ENCODE measurements at regions not wholly inside any gene's neighbourhood (a gene's known extent, or its start where the extent isn't known, plus 50 kb on each side); places are given as distances from the start of the nearest gene placed in this dataset.

- TF ChIP-seq, protein P1, sequence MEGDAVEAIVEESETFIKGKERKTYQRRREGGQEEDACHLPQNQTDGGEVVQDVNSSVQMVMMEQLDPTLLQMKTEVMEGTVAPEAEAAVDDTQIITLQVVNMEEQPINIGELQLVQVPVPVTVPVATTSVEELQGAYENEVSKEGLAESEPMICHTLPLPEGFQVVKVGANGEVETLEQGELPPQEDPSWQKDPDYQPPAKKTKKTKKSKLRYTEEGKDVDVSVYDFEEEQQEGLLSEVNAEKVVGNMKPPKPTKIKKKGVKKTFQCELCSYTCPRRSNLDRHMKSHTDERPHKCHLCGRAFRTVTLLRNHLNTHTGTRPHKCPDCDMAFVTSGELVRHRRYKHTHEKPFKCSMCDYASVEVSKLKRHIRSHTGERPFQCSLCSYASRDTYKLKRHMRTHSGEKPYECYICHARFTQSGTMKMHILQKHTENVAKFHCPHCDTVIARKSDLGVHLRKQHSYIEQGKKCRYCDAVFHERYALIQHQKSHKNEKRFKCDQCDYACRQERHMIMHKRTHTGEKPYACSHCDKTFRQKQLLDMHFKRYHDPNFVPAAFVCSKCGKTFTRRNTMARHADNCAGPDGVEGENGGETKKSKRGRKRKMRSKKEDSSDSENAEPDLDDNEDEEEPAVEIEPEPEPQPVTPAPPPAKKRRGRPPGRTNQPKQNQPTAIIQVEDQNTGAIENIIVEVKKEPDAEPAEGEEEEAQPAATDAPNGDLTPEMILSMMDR (IDR thresholded peaks at IDR 0.05): no peak
- TF ChIP-seq POLR2A (IDR thresholded peaks at IDR 0.05): no peak
- TF ChIP-seq POLR2AphosphoS5 (IDR thresholded peaks at IDR 0.05): no peak
- TF ChIP-seq EP300 (IDR thresholded peaks at IDR 0.05): no peak
Observed at GRCh38 chr7:85454904-85455303, 268.0 kb upstream of the SEMA3D start.
